NCI-H2029 (cell line): ENCODE measurements at regions not wholly inside any gene's neighbourhood (a gene's known extent, or its start where the extent isn't known, plus 50 kb on each side); places are given as distances from the start of the nearest gene placed in this dataset.

Source experiments
- DNase-seq: peaks from one replicate; lab custom pipeline; 2025; lab: John Stamatoyannopoulos, UW

- DNase-seq: no peak
Measured at GRCh38 chr10:78394047-78394446, 360.4 kb downstream of the RPS24 start.

- no peak for DNase-seq
Measured at GRCh38 chr10:78395162-78395561, 361.5 kb downstream of the RPS24 start.

- DNase-seq: no peak
Measured at GRCh38 chr10:78396754-78397153, 363.1 kb downstream of the RPS24 start.

- DNase-seq: peak; percentile 19
Measured at GRCh38 chr10:78397786-78398185, 364.1 kb downstream of the RPS24 start.

- DNase-seq: no peak
Measured at GRCh38 chr10:78398382-78398781, 364.7 kb downstream of the RPS24 start.

DNA sequence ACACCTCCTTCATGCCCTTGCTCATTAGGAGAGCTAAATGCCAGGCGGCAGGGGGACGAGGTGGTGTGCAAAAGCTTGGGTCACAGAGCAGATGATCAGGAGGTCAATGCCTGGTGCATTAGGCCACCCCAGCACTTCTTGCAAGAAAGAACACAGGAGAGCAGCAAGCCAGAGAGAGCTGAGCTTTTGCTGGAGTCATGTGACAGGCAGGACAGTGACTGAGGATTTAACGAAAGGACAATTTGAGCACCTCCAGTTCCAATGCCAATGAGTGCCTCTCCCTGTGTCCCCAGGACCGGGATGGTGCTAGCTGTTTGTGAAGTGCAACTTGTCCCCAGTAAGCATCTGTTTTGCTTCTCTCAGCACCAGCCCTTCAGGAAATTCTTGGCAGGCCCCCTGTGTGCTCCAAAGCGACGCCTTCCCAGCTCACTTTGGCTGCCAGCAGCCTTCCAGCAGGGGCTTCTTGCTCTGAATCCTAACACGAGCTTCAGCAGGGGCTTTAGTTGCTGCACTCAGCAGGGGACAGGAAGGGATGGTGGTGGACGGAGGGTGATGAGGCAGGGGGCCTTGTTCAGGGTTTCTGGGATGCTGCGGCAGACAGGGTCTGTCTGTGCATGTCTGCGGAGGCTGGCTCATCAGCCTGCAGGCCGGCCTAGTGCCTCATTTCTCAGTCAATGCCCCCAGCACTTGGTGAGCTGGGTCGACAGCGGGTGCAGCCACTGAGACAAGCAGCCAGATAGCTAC is 368.1 kb downstream of the RPS24 start:
- no peak for DNase-seq

DNA sequence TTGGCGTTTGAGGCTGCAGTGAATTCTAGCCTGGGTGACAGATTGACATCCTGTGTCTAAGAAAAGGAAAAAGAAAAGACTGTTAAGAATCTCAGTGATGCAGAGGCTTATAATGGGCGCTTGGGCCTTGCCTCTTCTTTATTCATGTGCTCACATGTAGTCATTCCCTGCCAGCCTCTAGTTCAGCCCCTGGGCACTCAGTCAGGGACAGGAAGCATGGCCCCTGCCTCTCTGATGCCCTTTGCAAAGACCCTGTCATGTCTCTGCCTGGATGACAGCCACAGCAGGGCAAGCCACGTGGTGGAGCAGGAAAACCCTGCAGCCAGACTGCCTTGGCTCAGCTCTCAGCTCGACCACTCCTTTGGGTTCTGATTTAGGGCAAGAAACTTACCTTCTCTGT is 368.9 kb downstream of the RPS24 start:
- DNase-seq: no peak

DNA sequence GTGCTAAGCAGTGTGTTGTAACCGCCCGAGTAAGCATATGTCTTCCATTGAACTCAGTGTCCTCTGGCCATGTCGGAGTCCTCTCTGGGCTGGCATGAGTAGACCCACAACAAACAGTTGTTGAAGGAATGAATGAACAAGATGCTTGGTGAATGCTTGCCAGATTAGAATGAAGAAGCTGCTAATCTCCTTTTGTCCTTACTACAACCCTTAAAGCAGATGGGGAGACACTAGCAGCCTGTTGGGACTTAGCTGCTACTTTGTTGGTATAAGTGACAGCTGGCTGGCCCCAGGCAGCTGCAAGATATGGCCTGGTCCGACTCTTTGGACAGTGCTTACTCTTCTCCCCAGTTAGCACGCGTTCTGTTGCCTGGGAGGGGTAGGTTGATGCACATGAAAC is 370.1 kb downstream of the RPS24 start:
- DNase-seq: no peak

DNA sequence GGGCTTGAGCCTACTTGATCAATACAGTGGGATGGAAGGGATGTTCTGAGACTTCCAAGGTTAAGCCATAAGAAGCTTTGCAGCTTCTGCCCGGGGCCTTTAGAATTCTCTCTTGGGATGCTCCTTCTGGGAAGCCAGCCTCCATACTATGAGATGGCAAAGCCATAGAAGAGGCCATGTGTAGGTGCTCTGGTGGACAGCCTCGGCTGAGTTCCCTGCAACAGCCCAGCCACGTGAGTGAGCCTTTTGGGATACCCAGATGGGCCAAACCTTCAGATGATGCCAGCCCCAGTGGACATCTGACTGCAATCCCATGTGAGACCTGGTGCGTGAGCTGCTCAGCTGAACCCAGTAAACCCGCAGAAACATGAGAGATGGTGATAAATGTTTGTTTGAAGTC is 370.6 kb downstream of the RPS24 start:
- no peak for DNase-seq

DNA sequence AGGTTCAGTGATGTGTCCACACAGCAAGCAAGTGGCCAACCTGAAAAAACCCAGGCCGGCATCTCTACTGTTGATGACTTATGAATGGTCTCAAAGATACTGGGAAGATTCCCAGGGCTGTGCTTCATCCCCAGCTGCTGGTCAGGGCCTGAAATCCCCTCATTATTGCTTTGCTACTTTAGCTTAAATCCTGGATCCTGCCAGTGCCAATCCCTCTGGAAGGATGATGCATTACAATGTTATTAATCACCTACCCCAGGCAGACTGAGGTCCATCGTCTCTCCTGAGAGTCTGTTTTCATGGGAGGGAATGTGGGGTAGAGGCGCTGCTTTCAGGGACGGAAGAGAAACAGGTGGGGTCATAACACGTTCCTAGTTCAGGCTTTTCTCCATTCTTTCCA is 371.6 kb downstream of the RPS24 start:
- DNase-seq: no peak

GRCh38 chr10:78405736-78406135 is 372.1 kb downstream of the RPS24 start:
- no peak for DNase-seq

GRCh38 chr10:78406648-78407008 is 373.0 kb downstream of the RPS24 start:
- DNase-seq: no peak

DNA sequence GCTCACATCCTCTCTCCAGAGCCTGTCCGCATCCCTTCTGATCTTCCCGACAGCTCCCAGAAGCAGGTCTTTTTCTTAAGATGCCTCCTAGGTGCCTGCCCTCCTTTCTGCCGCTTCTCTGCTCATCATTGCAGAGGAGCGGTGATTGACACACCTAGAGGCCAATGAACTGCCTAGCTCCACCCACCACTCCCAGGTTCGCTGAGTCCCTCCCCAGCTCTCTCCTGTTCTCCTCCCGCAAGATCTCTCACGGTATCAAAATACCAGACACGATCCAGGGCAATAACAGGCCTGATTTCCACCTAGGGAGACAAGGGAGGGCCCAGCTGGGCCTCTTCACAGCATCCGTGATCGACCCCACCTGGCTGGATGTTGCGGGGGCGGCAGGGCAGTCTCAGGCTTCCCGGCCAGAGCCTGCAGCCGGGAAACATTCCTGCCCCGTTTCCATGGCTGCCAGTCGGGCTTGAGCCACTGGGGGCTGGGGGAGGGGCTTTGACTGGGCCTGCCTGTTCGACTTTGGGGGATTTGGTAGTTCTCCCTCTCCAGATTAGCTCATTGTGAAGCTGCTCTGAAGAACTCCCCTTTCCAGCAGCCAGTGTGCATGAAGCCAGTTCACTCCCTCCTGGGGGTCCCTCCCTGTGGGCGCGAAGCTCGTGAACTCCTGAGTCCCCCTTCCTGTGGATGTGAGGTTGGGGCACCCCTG is 373.5 kb downstream of the RPS24 start:
- DNase-seq: peak; percentile 63

- no peak for DNase-seq
Measured at GRCh38 chr10:78407966-78408365, 374.3 kb downstream of the RPS24 start.

- DNase-seq: peak; percentile 54
Measured at GRCh38 chr10:78408671-78409472, 375.2 kb downstream of the RPS24 start.

GRCh38 chr10:78410046-78410965 is 376.6 kb downstream of the RPS24 start:
- DNase-seq: no peak

DNA sequence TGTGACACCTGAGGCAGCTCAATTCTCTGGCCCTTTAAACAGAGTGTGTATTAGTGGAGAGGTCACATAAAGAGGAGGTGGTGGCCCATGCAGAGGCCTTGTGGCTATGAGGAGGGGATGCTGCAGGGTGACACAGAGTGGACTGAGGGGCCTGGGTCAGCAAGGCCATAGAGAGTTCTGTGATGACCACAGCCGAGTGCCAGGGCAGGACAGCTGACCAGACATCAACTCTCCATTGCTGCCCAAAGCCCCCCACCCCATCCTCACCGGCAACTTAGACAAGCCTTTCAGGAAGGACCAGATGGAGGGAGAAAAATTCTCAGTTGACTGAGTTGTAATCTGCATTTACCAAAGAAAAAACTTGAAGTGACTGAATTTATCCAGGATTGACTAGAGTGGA is 378.1 kb downstream of the RPS24 start:
- DNase-seq: no peak

- no peak for DNase-seq
Measured at GRCh38 chr10:78412605-78413004, 378.9 kb downstream of the RPS24 start.

DNA sequence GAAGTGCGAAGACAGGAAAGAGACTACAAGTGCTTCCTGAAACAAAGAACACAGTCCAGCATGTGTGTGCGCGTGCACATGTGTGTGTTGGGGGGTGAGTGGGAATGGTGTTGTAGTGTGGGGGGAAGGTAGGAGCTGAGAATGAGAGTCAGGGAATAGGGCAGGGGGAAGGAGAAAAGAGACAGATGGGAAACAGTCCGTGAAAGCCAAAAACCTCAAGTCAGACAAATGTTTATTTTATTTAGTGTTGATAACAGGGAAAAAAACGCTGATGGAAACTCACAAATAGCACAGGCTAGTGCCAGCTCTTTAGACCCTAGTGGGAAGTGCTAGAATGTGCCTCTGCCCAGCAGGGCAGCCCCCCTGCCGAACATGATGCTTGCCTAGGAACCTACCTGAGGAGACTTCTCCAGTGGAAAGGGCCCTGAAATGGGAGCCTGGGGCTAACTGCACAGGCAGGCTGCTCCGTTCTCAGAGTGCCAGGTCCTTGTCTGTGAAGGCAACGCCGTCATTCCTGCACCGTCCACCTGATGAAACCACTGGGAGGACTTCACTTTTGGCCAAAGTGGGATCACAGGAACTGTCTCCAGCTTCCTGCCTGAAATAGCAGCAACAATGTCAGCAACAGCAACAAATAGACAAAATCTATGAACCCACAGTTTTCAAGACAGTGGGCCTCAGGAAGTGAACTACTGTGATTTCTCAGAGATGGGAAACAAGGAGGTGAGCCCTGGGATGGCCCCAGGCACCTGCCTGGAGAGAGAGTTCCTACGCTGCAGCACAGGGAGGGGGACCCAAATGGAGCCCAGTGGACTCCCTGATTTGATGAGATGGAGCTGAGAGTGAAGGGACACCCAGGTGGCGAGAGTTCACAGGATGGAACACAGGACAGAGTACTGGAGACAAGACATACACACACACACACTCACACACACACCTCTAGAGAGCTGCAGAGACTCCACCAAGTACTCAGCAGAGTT is 379.7 kb downstream of the RPS24 start:
- DNase-seq: no peak

DNA sequence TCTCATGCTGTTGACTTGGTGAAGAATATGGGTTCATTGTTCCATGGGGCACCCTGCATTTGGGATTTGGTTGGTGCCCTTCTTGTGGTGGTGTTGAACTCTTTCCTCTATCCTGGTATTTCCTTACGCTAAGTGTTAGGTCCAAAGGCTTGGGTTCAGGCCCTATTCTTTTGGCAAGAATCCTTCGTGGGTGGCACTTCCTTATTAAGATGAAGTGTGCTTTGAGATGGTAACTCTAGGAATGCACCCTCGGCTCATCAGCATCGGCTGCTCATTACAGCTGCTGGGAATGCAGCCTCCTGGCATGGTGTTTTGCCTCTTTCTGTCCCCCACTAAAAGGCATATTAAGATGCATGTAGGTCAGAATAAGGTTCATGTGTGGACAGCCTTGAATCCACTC is 380.7 kb downstream of the RPS24 start:
- no peak for DNase-seq

GRCh38 chr10:78415111-78415510 is 381.4 kb downstream of the RPS24 start:
- no peak for DNase-seq
